Epithelial cell of prostate (primary cell): ENCODE measurements at regions not wholly inside any gene's neighbourhood (a gene's known extent, or its start where the extent isn't known, plus 50 kb on each side); places are given as distances from the start of the nearest gene placed in this dataset.
A peak's percentile ranks its signal among the peaks of the same experiment; 100 is the strongest.

Source experiments
- DNase-seq: peaks from one replicate; pipeline ENCODE4 v3.0.0-alpha.2; 2011; ENCODE audit warnings: low read depth, low spot score
- H3K27ac ChIP-seq: fragments of 450-650 bp; 2 replicates; pipeline ENCODE4 v1.5.1; 2017; ENCODE audit warnings: mild to moderate bottlenecking

DNA sequence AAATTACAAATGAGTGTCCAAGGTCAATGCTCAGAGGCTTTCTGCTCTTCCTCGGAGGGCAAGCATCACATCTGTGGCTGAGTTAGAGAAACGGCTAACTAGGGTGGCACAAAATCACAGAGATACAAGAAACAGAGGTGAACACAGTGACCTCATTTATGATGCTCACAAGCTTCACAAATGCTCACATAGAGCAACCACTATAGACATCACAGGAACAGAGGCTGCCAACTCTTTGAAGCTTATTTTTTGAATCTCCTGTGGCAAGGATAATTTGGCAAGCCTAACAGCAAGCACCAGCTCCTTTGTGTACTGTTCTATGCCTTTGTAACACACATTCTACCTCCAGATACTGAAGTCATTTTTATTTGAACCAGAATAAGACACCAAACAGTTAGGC lies 416.5 kb upstream of the DDI1 start:
- no peak overlapping the region for H3K27ac ChIP-seq
- no peak for DNase-seq

DNA sequence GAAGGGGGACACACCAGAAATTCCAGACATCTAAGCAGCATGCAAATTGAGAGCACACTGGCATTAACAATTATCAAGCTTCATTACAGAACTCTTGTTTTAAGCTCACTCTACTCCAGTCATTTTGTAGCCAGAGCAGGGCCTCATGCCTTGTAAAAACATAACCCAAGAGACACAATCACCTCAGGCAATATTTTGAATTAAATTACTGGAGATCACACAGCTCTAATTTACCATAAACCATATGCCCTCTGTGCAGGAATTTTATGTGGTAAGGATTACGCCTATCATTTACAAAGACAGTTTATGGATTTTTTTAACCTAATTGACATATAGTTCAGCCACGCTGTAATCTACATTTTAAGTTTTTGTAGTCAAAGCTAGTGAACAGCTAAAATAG lies 414.1 kb upstream of the DDI1 start:
- H3K27ac ChIP-seq, result no peak overlapping the region
- no peak for DNase-seq

DNA sequence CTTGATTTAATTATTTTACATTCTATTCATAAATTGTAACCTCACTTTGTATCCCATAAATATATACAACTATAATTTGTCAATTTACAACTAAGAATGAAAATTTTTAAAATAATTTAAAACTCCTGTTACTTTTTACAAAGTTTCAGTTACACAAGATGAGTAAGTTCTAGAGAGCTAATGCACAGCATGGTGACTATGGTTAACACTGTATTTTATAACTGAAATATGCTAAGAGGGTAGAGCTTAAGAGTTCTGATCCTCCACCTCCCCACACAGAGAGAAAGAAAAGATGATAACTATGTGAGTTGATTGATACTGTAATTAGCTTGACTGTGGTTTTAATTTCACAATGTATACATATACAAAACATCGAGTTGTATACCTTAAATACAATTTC lies 412.5 kb upstream of the DDI1 start:
- no peak for DNase-seq
- H3K27ac ChIP-seq, result no peak overlapping the region

DNA sequence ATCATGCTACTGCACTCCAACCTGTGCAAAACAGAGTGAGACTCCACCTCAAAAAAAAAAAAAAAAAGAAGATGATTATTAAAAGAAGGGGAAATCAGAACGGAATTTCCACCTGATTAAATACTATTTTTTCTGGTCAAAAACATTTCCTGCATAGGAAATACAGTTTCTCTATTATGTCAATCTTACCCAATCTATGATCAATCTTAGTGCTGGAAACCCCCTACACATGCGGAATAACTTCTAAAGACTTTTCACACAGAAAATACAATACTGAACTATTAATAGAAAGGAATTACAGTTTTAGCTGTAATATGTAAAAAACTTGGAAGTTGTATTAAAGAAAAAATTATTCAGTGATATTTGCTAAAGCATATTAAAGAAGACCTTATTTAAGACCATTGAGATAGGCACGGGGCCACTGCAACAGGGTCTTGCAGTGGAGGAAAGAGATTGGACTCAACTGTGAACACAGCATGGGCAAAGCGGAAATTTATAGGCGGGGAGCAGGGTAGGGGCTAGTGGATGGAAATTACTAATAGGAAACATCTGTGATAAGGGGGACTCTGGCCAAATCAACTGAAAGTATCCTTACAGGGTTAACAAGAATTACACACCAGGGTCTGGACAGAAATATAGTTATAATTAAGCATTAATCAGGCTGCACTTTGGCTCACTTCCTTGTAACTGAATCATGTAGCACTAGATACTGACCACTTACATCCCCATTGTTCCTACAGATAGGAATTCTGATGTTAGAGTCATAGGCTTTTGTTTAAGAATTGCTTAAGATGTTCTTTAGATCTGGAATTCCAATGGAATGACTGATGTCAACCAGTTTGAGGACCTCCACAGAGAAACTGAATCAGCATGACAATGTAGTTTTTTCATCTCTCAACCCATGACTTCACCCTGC lies 411.5 kb upstream of the DDI1 start:
- H3K27ac ChIP-seq, result peak overlapping the region; percentile 40
- peak; percentile 48 for DNase-seq

DNA sequence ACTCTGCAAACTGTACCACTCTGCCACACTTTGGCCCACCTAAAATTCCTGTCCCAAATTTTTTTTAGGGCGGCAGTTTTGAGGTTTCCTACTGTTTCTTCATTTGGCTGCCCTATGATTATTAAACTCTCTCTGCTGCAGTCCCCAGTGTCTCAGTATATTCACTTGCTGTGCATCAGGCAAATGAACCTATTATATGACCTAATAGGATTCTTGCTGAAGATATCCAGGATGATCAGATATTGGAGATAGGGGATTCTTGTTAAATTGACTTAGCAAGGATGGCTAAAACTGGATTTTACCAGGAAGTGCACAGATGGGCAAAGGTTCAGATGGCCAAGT lies 410.8 kb upstream of the DDI1 start:
- peak overlapping the region; percentile 40 for H3K27ac ChIP-seq

DNA sequence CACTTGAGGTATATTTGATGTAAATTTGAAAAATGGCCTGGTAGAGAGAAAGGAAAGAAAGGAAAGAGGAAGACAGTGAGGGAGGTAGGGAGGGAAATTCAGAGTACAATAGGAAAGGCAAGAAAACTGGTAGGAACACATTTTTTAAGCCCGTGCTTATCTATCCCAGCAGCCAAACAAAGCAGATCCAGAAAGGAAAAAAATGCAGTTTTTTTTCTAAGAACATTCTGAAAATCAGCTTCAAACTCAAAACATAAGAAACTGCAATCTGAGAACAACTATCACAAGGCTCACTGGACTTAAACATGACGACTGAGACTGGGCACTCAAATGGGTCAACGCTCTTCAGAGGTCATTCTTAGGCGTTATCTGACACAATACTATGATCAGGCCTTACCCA lies 408.3 kb upstream of the DDI1 start:
- no peak for DNase-seq
- no peak overlapping the region for H3K27ac ChIP-seq

More for the DNA sequence above, 410.8 kb upstream of the DDI1 start:
- no peak for DNase-seq

DNA sequence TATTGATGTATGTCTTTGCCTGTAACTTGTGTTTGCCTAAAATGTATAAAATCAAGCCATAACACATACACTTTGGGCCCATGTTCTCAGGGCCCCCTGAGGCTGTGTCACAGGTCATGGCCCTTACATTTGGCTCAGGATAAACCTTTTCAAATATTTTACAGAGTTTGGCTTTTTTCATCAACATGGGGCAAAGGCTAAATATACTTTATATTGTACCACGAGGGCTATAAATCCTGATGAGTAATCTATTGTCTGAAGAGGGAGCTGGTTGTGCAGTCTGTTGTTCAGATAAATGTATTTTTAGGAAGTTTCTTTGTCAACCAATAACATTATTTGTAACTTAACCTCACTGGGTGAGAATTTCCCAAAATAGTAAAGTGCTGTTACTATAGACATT lies 404.6 kb upstream of the DDI1 start:
- no peak overlapping the region for H3K27ac ChIP-seq
- no peak for DNase-seq

DNA sequence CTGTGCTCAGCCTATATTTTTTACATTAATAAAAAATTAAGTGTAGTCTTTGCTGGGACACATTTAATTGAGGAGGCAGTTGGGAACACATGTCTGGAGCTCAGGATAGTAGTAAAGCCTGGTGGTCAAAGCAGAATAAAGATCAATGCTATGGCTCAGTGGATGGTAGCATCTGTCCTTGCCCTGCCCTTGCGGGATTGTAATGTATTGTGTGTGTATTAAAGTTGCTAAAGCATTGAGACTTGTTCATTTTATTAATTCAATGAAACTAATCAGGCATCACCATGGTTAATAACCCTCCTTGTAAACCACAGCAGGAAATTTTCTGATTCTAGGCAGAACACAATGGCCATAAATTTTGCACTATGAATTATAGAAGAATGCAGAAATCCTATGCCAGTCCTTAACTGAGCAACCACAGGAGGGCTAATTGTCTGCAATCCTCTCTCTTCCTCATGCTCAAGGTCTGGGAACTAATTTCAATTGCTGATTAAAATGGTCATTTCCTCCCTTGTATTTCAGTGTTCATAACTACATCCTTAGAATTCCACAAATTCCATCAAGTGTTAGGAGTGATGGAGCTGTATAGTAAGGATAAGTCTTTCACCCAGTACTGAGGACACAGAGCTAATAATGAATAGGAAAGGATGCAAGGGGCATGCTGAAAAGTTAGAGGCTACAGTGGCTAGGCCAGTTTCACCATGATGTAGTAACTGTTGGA lies 403.2 kb upstream of the DDI1 start:
- DNase-seq, result no peak
- H3K27ac ChIP-seq, result no peak overlapping the region

DNA sequence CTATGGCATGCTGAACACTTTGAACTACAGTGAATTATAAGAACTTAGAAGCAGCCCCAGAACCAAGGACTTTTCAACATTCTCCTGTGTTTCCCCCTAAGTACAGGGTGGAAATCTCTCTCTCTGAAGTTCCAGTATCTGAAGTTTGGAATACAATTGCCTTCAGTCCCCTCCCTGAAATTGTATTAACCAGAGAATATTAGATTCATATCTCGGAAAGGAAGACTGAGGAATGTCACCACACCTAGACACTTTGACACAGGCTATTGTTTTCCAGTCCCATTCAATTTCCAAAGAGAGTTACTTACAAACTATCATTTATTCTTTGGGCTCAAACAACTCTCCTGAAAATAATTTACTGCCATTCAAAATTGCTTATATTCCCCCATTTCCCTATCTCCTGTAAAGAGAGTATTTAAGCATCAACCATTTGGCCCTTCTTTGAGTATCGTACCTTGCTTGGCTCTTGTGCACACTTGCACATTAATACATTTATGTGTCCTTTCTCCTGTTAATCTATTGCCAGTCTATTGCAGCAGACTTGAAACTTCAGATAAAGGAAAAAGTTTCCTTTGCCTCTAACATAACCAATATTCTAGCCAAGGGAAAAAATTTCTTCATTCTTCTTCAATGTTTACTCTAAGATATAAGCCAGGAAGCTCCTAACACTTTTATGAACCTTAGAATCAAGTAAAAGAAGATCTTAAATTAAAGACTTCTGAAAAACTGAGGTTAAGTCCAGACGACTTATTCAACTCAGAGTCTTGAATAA lies 402.4 kb upstream of the DDI1 start:
- no peak overlapping the region for H3K27ac ChIP-seq
- no peak for DNase-seq

DNA sequence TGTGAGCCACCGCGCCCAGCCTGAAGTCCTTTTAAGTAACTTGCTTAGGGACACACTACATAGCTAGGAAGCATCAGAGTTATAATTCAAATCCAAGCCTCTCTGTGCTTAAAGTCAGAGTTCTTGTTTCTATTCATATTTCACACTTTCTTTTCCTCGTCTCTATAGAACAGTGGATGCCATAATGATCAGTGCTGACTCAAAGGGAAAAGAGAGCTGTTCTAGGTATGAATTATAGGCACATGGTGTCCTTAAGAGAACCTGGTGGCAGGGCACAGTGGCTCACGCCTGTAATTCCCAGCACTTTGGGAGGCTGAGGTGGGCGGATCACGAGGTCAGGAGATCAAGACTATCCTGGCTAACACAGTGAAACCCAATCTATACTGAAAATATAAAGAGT lies 400.2 kb upstream of the DDI1 start:
- no peak overlapping the region for H3K27ac ChIP-seq

DNA sequence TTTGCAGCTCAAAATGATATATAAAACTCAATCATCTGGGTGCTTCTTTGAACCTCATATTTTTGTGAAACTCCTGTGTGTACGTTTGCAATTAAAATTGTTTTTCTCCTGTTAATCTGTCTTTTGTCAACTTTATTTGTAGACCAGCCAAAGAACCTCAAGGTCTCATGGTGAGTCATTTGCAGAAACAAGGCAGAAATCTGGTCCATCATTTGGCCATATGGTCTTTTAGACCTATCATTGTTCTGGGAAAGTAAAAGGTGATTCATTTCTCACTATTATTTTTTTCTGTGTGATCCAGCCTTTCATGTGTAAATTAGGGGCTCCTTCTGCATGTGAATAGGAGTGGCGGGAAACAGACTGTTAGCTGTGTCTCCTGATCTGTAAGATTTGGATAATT lies 399.1 kb upstream of the DDI1 start:
- DNase-seq, result no peak
- H3K27ac ChIP-seq, result no peak overlapping the region

More for the DNA sequence above, 400.2 kb upstream of the DDI1 start:
- no peak for DNase-seq

DNA sequence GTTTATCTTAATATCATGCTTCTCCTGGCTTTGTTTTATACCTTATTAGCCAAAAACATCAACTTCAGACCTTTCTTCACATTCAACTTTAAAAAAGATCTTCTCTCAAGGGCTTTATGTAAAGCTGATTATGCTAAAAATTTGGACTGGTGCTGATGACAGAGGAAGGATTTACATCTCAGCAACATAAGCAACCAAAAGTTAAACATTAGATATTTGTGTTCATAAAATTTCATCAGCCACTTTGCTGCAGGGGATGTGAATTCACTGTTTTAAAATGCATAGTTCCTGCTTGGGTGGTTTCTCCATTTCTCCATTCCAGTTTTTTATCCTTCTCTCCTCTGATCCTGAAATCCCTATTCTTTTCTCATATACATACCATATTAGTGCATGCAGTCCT lies 398.6 kb upstream of the DDI1 start:
- no peak for DNase-seq
- H3K27ac ChIP-seq, result no peak overlapping the region

DNA sequence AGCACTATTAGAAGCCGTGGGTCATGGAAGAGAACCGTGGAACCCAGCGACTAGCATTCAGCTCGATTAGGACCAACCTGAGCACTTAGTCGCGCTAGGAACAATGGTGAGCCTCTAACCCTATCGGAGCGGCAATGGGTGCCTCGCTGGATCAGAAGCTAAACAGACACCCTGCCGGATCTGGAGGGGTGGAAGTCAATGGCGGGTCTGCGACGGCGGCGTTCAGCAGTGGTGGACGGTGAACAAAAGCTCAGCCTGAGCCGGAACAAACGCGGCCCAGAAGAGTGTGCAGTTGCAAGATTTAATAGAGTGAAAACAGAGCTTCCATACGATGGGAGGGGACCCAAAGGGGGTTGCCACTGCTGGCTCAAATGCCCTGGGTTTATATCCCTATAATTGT lies 391.8 kb upstream of the DDI1 start:
- no peak for DNase-seq
- no peak overlapping the region for H3K27ac ChIP-seq

DNA sequence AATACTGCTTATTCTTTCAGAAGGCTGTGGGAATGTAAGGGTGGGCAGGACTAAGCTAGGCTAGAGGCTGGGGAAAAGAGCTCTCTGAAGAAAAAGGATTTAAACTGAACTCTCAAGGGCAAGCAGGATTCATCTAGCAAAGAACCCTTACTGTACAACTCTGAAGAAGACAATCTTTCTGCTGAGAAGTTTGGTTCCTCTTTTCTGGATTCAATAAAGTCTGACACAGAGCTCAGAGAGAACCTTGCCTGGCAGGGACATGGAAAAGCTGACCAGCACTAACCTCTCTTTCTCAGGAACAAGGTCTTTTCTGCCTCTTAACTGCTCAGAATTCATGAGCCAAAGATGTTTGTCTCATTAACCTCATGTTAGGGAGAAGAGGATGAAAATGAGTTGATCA lies 388.4 kb upstream of the DDI1 start:
- no peak for DNase-seq
- no peak overlapping the region for H3K27ac ChIP-seq

DNA sequence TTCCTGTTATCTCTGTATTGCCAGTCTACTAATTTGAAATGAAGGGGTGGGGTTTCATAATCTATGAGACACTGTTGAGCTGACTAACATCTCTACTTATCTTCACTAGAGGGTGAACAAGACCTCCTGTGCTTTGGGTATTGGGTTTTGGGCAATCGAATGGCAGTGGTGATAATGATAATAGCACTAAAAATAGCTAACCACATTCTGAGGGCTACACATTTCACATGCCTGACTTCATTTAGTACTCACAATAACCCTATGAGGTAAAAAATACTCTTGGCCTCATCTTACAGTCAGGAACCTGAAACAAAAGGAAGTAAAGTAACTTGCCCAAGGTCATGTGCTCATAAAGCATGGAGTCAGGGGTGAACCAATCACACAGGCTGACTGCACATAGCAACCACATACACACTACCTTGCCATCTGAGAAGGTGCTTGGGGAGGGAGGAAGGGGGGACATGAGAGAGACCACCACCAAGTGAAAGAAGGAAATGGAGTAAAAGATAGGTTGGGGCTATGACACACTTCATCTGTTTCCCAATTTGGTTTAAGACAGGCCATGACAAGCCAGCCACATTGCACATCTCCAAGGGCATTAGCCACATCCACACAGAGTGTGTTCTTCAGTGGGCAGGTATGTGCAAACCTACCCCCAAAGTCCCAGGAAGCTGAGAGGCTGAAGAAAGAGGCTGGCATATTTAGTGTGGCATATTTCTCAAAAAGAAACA lies 387.6 kb upstream of the DDI1 start:
- DNase-seq, result no peak
- no peak overlapping the region for H3K27ac ChIP-seq

DNA sequence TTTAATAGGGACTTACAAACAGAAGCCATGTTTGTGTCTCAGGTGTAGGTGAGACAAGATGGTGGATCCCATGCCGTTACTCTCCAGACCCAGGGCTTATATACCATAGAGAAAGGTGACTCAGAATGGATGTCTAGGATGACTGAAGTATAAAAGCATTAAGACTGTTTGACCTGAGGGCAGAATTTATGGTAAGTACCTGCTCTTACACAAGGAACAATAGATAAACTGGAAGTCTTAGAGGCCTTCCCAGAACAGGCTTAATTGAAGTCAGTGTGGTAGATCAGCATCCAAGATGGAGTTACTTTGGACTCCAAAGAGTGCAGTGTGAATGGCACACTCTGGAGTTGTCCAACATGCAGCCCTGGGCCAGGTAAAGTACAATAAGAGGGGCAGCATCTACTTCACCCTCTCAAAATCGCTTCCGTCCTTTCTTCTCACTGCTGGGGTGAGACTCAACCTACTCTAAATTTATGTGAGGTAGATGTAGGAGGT lies 387.0 kb upstream of the DDI1 start:
- no peak overlapping the region for H3K27ac ChIP-seq
- DNase-seq, result peak; percentile 10

DNA sequence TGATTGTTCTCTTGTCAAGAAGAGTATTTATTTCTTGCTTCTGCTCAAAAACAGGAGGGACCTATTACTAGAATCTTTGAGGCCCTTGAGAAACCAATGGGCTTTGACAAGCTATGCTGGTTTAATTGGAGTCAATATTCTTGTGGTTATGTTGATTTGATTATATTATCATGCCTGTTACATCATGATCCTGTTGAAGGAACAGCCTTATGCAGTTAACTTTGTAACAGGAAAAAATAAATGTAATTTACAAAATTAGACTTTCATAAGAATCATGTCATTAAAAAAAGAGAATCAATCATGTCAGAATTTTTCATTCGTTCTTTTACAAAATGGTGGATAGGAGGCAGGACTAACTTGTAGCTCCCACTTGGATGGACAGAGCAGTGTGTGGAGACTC lies 386.1 kb upstream of the DDI1 start:
- no peak for DNase-seq
- no peak overlapping the region for H3K27ac ChIP-seq

DNA sequence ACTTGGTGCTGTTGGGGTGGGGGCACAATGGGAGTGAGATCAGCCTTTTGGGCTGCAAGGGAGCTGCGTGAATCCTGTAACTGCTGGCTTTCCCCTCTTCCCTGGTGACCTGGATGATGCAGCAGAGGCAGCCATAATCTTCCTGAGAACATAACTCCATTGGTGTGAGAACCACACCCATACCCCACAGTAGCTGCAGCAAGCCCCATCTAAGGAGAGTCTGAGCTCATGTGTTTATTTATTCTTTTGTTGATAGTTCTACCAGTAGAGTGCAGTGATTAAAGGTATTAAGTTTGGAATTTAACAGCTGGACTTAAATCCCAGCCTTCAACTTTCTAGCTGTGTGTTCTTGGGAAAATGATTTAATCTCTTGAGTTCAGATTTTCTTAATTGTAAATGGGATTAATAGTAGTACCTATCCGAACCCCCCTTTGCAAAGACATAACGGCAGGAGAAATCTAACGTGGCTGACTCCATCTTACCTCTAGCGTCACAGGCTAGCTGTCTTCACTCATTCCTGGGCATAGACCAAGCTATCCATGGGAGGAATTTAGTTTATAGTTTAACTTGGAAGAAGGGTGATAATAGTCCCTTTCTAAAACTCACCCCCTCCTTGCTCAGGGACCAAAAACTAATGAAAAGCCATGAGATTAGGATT lies 385.0 kb upstream of the DDI1 start:
- no peak overlapping the region for H3K27ac ChIP-seq
- no peak for DNase-seq

DNA sequence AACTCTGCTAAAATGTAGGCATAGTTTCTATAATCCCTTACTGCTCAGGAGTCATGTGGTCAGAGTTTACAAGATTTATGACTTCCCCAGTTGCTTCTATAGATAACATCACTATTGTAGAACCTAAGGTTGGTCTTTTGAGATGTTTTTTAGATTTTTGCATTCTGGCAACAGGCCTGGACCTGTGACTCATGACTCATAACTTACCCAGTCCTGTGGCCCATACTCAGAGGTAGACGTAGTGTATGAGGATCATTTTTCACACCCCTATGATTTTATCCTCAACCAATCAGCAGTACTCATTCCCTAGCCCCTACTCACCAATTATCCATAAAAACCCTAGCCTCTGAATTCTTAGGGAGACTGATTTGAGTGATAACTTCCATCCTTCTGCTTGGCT lies 384.4 kb upstream of the DDI1 start:
- H3K27ac ChIP-seq, result no peak overlapping the region
- DNase-seq, result no peak

DNA sequence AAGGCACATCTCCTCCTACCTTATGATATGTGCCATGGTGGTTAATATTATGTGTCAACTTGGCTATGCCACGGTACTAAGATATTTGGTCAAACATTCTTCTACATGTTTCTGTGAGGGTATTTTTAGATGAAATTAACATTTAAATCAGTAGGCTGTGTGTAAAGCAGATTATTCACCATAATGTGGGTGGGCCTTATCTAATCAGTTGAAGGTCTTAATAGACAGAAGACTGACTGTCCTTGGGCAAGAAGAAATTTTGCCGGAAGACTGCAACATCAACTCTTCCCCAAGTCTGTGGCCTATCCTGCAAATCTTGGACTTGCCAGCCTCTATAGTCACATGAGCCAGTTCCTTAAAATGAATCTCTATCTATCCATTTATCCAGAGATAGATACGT lies 380.1 kb upstream of the DDI1 start:
- H3K27ac ChIP-seq, result no peak overlapping the region
- DNase-seq, result no peak
